HCEC 1CT (cell line): ENCODE measurements at regions not wholly inside any gene's neighbourhood (a gene's known extent, or its start where the extent isn't known, plus 50 kb on each side); places are given as distances from the start of the nearest gene placed in this dataset.
"Not testable (repeated sequence)": the region's sequence is repeated elsewhere in the genome, so short reads cannot be mapped to it uniquely, and the experiment has no call there.

ENCODE experiments used
- DNase-seq: peaks from one replicate; pipeline ENCODE4 v3.0.0-alpha.2; 2017

DNA sequence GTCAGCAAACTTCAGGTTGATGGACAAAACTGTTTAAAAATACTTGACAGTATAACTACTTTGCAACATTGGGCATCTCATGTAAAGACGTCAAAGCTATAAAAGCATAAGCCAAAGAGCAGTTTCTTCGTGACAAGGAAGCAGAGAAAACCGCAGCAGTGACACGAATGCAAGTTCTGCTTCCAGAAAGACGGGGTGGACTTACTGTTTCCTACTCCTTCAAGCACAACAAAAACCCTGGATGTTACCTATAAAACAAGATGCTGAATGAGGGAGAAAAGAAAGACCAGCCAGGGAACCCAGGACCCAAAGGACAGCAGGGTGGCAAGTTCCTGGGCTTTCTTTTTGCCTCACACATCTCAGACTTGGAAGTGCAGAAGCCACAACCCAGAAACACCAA is 98.0 kb downstream of the DLL1 start:
- no peak for DNase-seq

DNA sequence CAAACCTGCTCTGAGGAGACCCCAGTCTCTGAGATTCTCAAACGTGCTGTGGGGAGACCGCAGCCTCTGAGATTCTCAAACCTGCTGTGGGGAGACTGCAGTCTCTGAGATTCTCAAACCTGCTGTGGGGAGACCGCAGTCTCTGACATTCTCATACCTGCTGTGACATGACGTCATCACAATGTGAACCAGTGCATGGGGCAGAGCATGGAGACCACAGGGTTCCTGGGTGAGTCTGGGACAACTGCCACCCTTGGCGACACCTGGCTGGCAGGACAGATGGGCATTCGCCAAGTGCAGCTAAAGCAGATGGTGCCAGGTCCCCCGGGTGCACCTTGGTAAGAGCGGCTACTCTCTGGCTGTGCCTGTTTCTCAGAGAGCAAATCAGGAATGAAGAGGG is 98.8 kb downstream of the DLL1 start:
- DNase-seq, result not testable (repeated sequence)

- no peak for DNase-seq
Observed at GRCh38 chr6:170190046-170190445, 100.8 kb downstream of the DLL1 start.

GRCh38 chr6:170189236-170189635 is 101.6 kb downstream of the DLL1 start:
- DNase-seq, result no peak

GRCh38 chr6:170188571-170189001 is 102.3 kb downstream of the DLL1 start:
- no peak for DNase-seq

GRCh38 chr6:170187669-170188566 is 103.0 kb downstream of the DLL1 start:
- no peak for DNase-seq

DNA sequence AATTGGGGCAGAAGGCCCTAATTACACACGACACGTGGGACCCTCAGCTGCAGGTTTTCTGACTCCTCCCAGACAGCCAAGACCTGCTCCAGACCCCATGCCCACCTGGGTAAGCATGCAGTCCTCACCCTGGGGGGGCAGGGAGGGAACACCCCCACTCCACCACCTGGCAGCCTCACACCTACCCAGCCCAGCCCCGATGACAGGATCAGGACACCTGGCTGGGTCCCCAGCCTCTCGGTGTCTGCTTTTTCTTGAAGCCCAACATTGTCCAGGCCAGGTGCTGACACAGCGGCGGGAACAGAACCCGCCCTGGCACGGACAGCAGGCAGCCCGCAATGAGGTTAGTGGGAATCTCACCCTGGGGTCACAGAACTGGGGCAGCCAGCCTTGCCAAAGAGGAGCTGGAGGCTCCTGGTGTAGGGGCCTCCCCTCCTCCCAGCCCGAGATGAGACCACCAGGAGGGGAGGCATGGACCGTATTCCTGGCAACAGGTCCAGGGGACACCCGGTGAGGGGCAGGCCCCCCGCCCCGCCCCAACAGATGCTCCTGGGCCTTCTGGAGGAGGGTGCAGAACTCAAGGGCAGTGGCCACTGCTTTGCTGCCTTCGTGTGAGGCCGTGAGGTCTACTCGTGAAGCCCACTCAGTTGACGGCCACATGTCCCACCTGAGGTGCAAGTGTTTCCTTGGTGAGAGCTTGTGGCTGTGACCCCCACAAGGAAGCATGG is 103.8 kb downstream of the DLL1 start:
- DNase-seq, result no peak

DNA sequence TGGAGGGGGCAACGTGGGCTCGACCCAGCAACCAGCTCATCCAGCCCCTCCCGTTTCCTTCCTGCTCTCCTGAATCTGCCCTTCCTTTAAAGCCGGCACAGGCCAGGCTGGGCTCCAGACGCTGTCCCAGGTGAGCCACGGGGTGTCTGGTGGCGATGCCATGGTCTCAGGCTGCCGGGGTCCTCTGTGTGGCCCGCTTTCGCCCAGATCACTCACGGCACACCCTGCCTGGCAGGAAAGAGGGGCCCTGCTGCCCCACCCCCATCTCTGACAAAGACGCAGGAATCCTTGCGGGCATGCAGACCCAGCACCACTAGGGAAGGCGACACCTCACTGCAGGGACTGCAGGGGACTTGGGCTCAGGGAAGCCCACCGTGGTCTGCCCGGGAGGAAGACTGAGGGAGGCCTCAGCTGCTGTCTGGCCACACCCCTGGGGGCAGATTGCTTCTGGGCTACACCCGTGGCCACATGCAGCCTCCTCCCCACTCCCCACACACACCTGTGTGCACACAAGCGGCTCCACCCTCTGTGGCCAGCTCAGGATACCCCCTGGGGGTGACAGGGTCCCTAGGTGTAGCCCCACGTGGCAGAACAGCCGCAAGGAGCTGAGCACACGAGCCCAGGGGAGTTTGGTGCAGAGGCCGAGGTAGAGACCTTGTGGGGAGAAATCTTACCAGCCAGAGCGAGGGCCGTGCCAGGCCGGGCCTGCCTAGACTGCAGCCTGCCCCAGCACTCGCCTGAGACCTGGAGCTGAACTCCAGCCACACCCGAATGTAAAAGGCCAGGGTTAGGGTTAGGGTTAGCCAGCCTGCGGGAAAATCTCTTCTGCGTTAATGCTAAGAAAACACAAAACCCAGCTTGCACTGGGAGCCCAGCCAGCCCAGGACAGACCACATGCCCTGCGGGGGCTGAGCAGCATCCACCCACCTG is 104.6 kb downstream of the DLL1 start:
- DNase-seq, result no peak

DNA sequence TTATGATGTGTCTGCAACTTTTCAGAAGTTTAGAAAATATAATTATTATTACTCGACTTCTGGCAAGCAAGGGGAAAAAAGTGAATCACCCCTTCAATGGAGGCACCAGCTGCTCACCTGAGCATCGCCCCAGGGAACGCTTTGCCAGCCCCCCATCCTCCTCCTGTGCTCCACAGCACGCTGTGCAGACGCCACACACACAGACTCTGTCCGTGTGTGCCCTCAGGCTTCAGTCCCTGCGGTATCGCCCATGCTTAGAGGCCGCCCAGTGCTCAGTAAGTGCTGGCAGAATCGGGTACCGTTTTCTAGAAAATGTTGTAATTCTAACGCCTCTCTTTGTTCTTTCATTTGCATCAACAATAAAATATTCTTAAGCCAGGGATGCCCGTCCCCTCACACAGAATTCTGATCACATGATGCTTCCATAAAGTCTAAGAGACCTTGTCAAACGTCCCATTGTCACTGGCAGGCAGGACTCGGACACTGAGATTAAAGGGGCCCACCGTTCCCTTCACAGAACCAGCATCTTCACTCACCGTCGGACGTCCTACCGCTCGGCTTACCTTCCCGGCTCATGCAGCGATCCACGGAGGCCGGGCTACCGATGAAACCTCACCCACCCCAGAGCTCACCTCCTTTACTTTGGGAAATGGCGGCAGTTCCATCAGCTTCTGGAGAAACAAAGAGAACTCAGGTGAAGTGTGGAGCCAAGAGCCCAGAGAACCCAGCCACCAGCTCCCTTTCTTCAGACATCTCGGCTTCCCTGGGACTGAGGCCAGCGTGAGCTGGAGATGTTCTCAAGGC is 105.5 kb downstream of the DLL1 start:
- DNase-seq, result no peak

GRCh38 chr6:170184316-170184715 is 106.6 kb downstream of the DLL1 start:
- no peak for DNase-seq

DNA sequence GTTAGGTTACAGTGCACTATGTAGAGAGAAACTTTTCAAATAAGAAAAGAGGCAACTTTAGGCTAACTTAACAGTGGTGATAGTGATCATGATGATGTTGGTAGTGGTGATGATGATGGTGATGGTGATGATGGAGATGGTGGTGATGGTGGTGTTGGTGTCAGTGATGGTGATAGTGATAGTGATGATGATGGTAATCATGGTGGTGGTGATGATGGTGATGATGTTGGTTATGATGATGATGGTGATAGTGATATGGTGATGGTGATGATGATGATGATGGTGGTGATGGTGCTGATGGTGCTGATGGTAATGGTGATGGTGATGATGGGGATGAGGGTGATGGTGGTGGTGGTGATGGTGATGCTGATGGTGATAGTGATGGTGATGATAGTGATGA is 107.4 kb downstream of the DLL1 start:
- no peak for DNase-seq

DNA sequence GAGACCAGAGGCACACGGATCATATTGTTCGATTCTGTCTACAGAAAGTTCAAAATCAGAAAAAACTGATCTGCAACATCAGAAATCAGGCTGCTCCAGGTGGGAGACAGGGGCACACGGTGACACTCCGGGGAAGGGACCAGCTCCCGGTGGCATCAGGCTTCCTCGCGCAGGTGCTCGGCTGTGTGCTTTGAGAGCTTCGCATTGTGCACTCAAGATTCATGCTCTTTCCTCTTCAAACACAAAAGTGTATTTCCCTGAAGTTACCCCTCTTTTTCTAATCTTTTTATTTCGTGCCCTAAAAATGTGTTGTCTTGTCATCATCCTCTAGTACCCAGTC is 108.1 kb downstream of the DLL1 start:
- no peak for DNase-seq

DNA sequence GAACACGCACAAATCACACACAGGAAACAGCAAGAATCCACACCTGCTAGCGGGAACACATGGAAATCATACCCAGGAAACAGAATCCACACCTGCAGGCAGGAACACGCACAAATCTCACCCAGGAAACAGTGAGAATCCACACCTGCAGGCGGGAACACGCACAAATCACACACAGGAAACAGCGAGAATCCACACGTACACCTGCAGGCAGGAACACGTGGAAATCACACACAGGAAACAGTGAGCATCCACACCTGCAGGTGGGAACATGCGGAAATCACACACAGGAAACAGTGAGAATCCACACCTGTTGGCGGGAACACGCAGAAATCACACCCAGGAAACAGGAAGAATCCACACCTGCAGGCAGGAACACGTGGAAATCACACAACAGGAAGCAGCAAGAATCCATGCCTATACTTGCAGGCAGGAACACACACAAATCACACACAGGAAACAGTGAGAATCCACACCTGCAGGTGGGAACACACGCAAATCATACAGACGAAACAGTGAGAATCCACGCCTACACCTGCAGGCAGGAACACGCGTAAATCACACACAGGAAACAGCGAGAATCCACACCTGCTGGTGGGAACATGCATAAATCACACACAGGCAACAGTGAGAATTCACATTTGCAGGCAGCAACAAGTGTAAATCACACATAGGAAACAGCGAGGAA is 108.6 kb downstream of the DLL1 start:
- DNase-seq, result no peak

- DNase-seq, result no peak
Observed at GRCh38 chr6:170181338-170181690, 109.6 kb downstream of the DLL1 start.

DNA sequence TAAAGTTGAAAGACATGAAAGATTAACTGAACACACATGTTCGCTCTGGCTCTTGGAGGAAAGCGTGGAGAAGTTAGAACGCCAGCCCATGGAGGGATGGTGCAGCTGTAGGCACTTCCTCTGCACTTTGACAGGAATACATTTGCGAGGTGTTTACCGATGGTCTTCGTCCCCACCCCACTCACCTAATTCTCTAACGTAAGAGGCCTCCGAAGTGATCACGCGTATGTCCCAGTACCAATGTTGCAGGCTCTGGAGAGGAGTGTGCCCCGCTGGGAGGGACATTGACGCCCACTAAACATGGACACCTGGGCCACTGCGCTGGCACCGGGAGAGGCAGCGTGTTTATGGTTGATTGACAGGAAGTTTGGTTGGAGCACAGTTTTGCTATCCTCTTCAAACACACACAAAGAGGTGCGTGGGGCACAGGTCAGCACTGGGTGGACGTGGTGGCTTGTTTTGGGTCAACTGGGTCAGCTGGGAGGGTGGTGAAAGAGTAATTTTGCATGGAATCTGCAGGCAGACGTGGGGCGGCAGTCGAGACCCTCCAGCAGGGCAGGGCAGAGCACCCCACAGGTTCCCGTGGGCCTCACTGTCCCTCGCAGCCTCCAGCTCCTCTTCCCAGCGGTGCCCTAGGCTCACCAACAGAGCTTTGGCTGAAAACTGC is 110.1 kb downstream of the DLL1 start:
- no peak for DNase-seq

DNA sequence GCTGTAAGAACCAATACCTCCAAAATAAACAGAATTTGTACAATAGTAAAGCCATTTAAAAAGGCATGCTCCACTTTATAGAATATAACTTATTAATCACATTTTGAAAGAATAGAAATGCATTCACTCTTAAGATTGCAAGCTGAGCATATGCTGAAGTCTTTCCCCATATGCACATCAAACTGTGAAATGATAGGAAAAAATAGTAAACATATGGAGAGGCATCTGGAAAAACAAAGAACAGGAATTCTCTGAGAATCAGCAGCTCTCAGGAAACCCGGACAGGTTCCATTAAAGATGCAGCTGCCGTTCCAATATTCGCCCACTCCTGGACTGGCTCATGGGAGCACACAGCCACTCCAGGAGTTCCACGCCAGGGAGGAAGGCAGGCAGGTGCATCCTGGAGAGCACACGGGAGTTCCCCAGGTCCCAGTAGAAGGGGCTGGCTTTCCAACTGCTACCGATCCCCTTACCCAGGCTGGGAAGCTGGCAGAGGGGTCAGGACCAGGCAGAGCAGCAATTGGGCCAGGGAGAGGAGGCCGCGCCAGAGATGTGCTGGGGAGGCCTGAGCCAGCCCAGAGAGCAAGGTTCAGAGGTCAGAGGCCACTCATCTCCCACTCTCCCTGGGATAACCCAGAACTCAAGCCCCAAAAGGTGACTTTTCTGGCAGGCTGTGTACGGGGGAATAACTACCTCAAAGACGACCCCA is 111.1 kb downstream of the DLL1 start:
- DNase-seq, result no peak

GRCh38 chr6:170178561-170179477 is 112.1 kb downstream of the DLL1 start:
- no peak for DNase-seq

GRCh38 chr6:170177772-170178560 is 112.9 kb downstream of the DLL1 start:
- no peak for DNase-seq
